ENCODE measurements at regions not wholly inside any gene's neighbourhood (a gene's known extent, or its start where the extent isn't known, plus 50 kb on each side); places are given as distances from the start of the nearest gene placed in this dataset.

DNA sequence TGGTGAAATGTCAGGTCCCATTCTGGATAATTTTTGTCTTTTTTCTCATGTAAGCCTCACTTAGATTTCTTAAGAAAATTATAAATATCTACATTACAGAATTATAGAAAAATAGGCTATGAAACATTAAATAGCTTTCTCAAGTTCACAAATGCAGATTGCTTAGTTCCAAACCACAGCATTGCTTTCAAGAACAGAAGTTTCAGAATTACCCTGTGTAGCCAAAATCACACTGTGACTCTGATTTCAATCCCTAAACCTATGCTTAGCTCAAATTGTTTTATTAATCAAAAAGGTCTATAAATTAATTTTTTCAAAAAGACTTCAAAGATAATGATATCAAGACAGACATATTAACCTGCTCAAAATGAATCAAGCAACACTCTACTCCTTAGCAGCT is 881.2 kb upstream of the PCDH20 start:
- Histone ChIP-seq H3K9me3 (ENCODE audit: control insufficient read depth in 1 of 2, low read length in 2 of 2) (no peaks in the 10 kb centered on the region), H3K27ac (ENCODE audit: low read length) (no peak overlapping the region), H3K4me1 (ENCODE audit: control insufficient read depth in 1 of 2, insufficient read depth in 2 of 2, low read length in 2 of 2) (no peaks in the 10 kb centered on the region), H3K4me3 (ENCODE audit: low read depth in 1 of 2, low read length in 2 of 2) (no peak overlapping the region), H3K27me3 (ENCODE audit: low read depth, low read length) (no peaks in the 10 kb centered on the region), H3K36me3 (ENCODE audit: control insufficient read depth in 1 of 2, insufficient read depth in 2 of 2, low read length in 2 of 2) (no peaks in the 10 kb centered on the region)

DNA sequence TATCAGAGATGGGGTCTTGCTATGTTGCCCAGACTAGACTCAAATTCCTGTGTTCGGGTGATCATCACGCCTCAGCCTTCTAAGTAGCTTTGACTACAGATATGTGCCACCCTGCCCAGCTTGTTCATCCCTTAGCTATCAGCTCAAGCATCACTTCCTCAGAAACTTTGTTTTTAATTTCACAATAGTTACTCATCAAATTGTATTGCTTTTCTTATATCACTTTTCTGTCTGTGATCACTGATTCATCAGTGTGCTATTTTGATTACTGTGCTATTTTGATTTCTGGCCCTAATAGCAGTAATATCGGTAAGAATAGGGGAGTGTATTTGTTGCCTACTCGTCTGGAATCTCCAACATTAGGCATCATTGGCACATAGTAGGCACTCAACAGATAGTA is 878.6 kb upstream of the PCDH20 start:
- no peaks in the 10 kb centered on the region for H3K36me3 ChIP-seq (ENCODE audit: control insufficient read depth in 1 of 2, insufficient read depth in 2 of 2, low read length in 2 of 2)
- no peak overlapping the region for H3K4me3 ChIP-seq (ENCODE audit: low read depth in 1 of 2, low read length in 2 of 2)
- H3K27me3 ChIP-seq (ENCODE audit: low read depth, low read length) = no peaks in the 10 kb centered on the region
- no peak overlapping the region for H3K27ac ChIP-seq (ENCODE audit: low read length)
- peaks cover 0 to 5% of the 10 kb centered on the region in 2 donors for H3K9me3 ChIP-seq (ENCODE audit: control insufficient read depth in 1 of 2, low read length in 2 of 2)
- H3K4me1 ChIP-seq (ENCODE audit: control insufficient read depth in 1 of 2, insufficient read depth in 2 of 2, low read length in 2 of 2) = no peaks in the 10 kb centered on the region

DNA sequence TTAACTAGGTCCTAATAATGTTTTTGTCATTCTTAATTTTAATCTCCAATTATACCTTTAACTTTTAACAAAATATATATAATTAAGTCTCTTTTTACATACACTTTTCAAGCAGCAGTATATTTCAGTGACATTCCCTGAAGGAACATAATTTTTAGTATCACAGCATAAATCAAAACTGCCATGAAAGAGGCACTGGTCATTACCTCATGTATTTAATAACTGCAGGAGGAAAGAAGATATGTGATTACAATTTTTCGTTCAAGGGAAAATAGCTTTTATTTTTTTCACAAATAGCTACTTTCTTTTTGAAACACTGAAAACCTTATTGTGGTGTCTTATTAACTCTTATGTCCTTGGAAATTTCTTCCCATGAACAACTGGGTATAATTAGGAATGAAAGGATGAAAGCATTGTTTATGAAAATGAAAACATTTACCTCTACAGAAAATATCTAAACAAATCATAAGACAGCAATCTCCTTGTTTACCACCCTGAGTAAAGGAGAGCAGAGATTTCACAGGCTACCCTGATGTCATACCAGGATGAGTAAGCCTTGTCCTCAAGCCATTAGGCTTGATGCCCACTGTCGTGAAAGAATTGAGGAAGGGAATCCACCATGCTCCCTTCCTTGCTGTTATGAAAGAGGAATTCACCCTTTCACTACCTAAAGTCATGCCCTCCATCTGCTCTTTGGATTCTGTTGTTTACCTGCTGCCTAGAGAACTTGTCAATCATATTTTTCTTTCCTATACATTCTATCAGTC is 877.2 kb upstream of the PCDH20 start:
- Histone ChIP-seq H3K9me3 (ENCODE audit: control insufficient read depth in 1 of 2, low read length in 2 of 2) (peaks cover 0 to 5% of the 10 kb centered on the region in 2 donors), H3K27me3 (ENCODE audit: low read depth, low read length) (no peaks in the 10 kb centered on the region), H3K4me3 (ENCODE audit: low read depth in 1 of 2, low read length in 2 of 2) (no peak overlapping the region), H3K27ac (ENCODE audit: low read length) (no peak overlapping the region), H3K36me3 (ENCODE audit: control insufficient read depth in 1 of 2, insufficient read depth in 2 of 2, low read length in 2 of 2) (no peaks in the 10 kb centered on the region), H3K4me1 (ENCODE audit: control insufficient read depth in 1 of 2, insufficient read depth in 2 of 2, low read length in 2 of 2) (no peaks in the 10 kb centered on the region)

DNA sequence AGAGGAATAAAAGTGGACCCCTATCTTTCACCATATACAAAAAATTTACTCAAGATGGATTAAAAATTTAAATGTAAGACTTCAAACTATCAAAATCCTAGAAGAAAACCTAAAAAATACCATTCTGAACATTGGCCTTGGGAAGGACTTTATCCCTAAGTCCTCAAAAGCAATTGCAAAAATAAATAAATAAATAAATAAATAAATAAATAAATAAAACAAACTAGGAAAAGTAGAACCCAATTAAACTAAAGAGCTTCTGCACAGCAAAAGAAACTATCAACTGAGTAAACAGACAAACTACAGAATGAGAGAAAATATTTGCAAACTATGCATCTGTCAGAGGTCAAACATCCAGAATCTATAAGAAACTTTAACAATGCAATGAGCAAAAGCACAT is 874.9 kb upstream of the PCDH20 start:
- peaks cover 0 to 5% of the 10 kb centered on the region in 2 donors for H3K9me3 ChIP-seq (ENCODE audit: control insufficient read depth in 1 of 2, low read length in 2 of 2)
- no peaks in the 10 kb centered on the region for H3K4me1 ChIP-seq (ENCODE audit: control insufficient read depth in 1 of 2, insufficient read depth in 2 of 2, low read length in 2 of 2)
- no peaks in the 10 kb centered on the region for H3K36me3 ChIP-seq (ENCODE audit: control insufficient read depth in 1 of 2, insufficient read depth in 2 of 2, low read length in 2 of 2)
- H3K4me3 ChIP-seq (ENCODE audit: low read depth in 1 of 2, low read length in 2 of 2) = no peak overlapping the region
- H3K27me3 ChIP-seq (ENCODE audit: low read depth, low read length) = no peaks in the 10 kb centered on the region
- no peak overlapping the region for H3K27ac ChIP-seq (ENCODE audit: low read length)

DNA sequence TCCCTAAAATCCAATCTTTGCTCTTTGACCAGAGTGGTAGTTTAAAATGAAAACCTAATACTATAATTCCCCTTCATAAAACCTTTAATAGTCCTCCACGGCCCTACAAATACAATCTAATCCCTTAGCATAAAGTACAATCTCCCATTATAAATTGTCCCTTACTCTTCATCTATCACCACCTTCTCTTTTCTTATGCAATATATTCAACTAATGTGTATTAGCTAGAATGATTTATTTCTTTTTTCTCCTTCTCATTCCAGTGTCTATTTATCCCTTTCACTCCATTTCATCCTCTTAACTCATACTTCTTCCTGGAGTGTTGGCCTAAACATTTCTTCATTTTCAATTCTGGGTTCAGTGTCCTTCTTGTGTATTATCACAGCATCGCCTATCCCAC is 872.1 kb upstream of the PCDH20 start:
- H3K9me3 ChIP-seq (ENCODE audit: control insufficient read depth in 1 of 2, low read length in 2 of 2) = peaks cover 0 to 5% of the 10 kb centered on the region in 2 donors
- no peaks in the 10 kb centered on the region for H3K36me3 ChIP-seq (ENCODE audit: control insufficient read depth in 1 of 2, insufficient read depth in 2 of 2, low read length in 2 of 2)
- H3K27ac ChIP-seq (ENCODE audit: low read length) = no peak overlapping the region
- H3K27me3 ChIP-seq (ENCODE audit: low read depth, low read length) = no peaks in the 10 kb centered on the region
- H3K4me3 ChIP-seq (ENCODE audit: low read depth in 1 of 2, low read length in 2 of 2) = no peak overlapping the region
- no peaks in the 10 kb centered on the region for H3K4me1 ChIP-seq (ENCODE audit: control insufficient read depth in 1 of 2, insufficient read depth in 2 of 2, low read length in 2 of 2)

DNA sequence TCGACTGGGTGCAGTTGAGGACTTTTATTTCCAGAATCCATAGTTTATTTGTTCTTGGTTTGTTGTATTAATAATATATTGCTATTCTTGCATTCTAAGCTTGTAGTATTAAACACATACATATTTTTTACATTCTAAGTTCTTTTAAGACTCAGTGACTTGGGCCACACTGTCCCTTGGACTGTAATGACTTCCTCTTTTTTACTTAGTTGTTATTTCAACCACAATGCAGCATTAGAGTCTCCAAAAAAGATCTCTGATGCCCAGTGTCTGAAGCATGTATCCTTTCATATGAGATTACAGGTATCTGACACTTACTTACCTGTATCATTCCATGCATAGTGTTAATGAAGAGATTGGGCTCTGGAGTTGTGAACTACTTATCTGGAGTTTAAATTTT is 864.9 kb upstream of the PCDH20 start:
- no peaks in the 10 kb centered on the region for H3K27me3 ChIP-seq (ENCODE audit: low read depth, low read length)
- no peak overlapping the region for H3K27ac ChIP-seq (ENCODE audit: low read length)
- no peaks in the 10 kb centered on the region for H3K36me3 ChIP-seq (ENCODE audit: control insufficient read depth in 1 of 2, insufficient read depth in 2 of 2, low read length in 2 of 2)
- no peak overlapping the region for H3K4me3 ChIP-seq (ENCODE audit: low read depth in 1 of 2, low read length in 2 of 2)
- no peaks in the 10 kb centered on the region for H3K9me3 ChIP-seq (ENCODE audit: control insufficient read depth in 1 of 2, low read length in 2 of 2)
- no peaks in the 10 kb centered on the region for H3K4me1 ChIP-seq (ENCODE audit: control insufficient read depth in 1 of 2, insufficient read depth in 2 of 2, low read length in 2 of 2)

DNA sequence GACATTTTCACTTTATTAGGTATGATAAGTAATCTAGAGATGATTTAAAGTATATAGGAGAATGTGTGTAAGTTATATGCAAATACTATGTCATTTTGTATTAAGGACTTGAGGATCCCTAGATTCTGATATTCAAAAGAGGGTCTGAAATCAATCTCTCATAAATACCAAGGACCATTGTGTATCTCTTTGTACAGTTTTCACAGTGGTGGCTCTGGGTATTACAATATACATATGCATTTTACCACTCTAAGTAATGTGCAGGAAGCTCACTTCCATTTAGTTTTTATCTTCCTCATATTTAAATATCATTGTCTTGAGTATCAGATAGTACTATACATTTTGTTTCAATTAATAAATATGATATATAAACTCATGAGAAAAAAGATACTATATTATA is 862.6 kb upstream of the PCDH20 start:
- Histone ChIP-seq H3K27ac (ENCODE audit: low read length) (no peak overlapping the region), H3K4me1 (ENCODE audit: control insufficient read depth in 1 of 2, insufficient read depth in 2 of 2, low read length in 2 of 2) (no peaks in the 10 kb centered on the region), H3K9me3 (ENCODE audit: control insufficient read depth in 1 of 2, low read length in 2 of 2) (peaks cover 0 to 4% of the 10 kb centered on the region in 2 donors), H3K27me3 (ENCODE audit: low read depth, low read length) (no peaks in the 10 kb centered on the region), H3K4me3 (ENCODE audit: low read depth in 1 of 2, low read length in 2 of 2) (no peak overlapping the region), H3K36me3 (ENCODE audit: control insufficient read depth in 1 of 2, insufficient read depth in 2 of 2, low read length in 2 of 2) (no peaks in the 10 kb centered on the region)

DNA sequence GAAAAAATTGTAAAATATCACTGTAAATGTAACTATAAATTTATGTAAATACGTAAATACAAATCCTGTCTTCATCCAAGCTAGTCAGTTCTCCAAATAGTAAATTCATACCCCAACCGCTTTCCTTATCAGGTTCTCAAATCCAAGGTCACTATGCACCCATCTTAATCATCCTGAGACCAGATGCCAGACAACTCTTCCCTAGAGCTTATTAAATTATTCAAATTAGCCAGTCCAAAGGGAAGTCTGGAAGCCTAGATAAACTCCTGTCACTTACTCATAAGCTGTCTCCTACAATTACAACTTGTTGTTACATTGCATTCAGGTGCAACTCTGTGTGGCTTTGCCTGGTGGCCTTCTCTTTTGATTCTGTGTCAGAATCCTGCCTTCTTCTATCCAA is 836.1 kb upstream of the PCDH20 start:
- no peaks in the 10 kb centered on the region for H3K27me3 ChIP-seq (ENCODE audit: low read depth, low read length)
- no peaks in the 10 kb centered on the region for H3K9me3 ChIP-seq (ENCODE audit: control insufficient read depth in 1 of 2, low read length in 2 of 2)
- no peaks in the 10 kb centered on the region for H3K36me3 ChIP-seq (ENCODE audit: control insufficient read depth in 1 of 2, insufficient read depth in 2 of 2, low read length in 2 of 2)
- no peak overlapping the region for H3K4me3 ChIP-seq (ENCODE audit: low read depth in 1 of 2, low read length in 2 of 2)
- H3K4me1 ChIP-seq (ENCODE audit: control insufficient read depth in 1 of 2, insufficient read depth in 2 of 2, low read length in 2 of 2) = no peaks in the 10 kb centered on the region
- no peak overlapping the region for H3K27ac ChIP-seq (ENCODE audit: low read length)

DNA sequence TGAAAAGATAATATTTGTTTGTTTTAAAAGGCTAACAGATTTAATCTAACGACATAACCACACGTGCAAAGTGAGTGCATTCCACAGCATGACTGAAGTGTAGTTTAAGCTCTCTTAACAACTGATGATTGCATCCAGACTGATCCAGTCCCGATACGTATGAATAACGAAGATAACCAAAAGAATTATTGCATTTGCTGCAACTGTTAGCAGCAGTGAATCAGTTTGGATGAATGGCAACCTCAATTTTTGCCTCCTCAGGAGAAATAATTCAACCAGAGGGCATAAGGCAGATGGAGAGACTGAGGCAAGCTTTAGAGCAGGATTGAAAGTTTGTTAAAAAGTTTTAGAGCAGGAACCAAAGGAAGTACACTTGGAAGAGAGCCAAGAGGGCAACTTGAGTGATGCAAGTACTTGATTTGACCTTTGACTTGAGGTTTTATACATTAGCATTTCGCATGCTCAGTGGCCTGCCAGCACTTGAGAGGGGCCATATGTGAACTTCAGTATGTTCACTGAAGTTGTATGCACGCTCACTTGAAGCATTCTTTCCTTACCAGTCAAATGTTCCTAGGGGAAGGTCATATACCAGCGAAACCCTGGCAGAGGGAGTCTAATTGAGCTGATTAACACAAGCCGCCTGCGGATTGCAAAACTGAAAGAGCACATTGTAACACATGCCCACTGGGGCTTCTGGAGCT is 835.0 kb upstream of the PCDH20 start:
- Histone ChIP-seq H3K27ac (ENCODE audit: low read length) (no peak overlapping the region), H3K9me3 (ENCODE audit: control insufficient read depth in 1 of 2, low read length in 2 of 2) (no peaks in the 10 kb centered on the region), H3K4me1 (ENCODE audit: control insufficient read depth in 1 of 2, insufficient read depth in 2 of 2, low read length in 2 of 2) (no peaks in the 10 kb centered on the region), H3K4me3 (ENCODE audit: low read depth in 1 of 2, low read length in 2 of 2) (no peak overlapping the region), H3K36me3 (ENCODE audit: control insufficient read depth in 1 of 2, insufficient read depth in 2 of 2, low read length in 2 of 2) (no peaks in the 10 kb centered on the region), H3K27me3 (ENCODE audit: low read depth, low read length) (no peaks in the 10 kb centered on the region)

DNA sequence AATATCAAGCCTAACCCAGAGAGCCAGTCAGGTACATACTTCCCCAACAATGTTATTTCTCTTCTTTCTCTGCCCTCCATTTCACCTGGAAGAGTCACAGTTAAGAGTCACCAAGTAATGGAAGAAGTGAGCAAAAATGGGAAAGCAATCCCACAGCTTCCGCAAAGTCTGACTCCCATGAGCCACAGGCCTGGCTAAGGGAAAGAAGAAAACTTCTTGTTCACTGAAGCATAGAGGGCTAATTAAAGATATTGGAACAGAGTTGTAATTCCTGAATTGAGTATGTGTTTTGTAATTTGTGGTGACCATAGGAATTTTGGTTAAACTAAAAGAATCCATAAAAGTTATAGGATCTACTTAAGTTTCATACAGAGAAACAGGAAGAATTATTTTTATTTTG is 830.9 kb upstream of the PCDH20 start:
- no peaks in the 10 kb centered on the region for H3K9me3 ChIP-seq (ENCODE audit: control insufficient read depth in 1 of 2, low read length in 2 of 2)
- no peak overlapping the region for H3K27ac ChIP-seq (ENCODE audit: low read length)
- H3K27me3 ChIP-seq (ENCODE audit: low read depth, low read length) = no peaks in the 10 kb centered on the region
- H3K4me3 ChIP-seq (ENCODE audit: low read depth in 1 of 2, low read length in 2 of 2) = no peak overlapping the region
- no peaks in the 10 kb centered on the region for H3K4me1 ChIP-seq (ENCODE audit: control insufficient read depth in 1 of 2, insufficient read depth in 2 of 2, low read length in 2 of 2)
- no peaks in the 10 kb centered on the region for H3K36me3 ChIP-seq (ENCODE audit: control insufficient read depth in 1 of 2, insufficient read depth in 2 of 2, low read length in 2 of 2)

DNA sequence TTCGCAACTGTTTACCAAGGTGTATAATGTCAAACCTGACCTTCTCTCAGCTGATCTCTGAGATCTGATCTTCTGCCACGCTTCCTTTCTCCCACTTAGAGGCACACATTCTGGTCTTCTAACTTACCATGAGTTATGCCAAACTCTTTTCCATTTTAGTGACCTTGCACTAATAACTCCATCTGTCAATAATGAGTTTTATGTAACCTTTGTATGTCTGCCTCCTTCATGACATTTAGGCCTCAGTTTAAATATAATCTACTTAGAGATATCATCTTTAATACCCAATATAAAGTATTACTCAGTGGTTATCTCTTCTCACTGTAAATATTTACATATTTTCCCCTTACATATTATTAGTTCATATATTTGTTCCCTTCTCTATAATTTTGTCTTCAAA is 827.5 kb upstream of the PCDH20 start:
- Histone ChIP-seq H3K4me3 (ENCODE audit: low read depth in 1 of 2, low read length in 2 of 2) (no peak overlapping the region), H3K4me1 (ENCODE audit: control insufficient read depth in 1 of 2, insufficient read depth in 2 of 2, low read length in 2 of 2) (no peaks in the 10 kb centered on the region), H3K27ac (ENCODE audit: low read length) (no peak overlapping the region), H3K9me3 (ENCODE audit: control insufficient read depth in 1 of 2, low read length in 2 of 2) (no peaks in the 10 kb centered on the region), H3K36me3 (ENCODE audit: control insufficient read depth in 1 of 2, insufficient read depth in 2 of 2, low read length in 2 of 2) (no peaks in the 10 kb centered on the region), H3K27me3 (ENCODE audit: low read depth, low read length) (no peaks in the 10 kb centered on the region)

Measured in muscle layer of duodenum (tissue), 2 donors.